ENCODE measurements at regions not wholly inside any gene's neighbourhood (a gene's known extent, or its start where the extent isn't known, plus 50 kb on each side); places are given as distances from the start of the nearest gene placed in this dataset.
A peak's percentile ranks its signal among the peaks of the same experiment; 100 is the strongest.
"Not testable (repeated sequence)": the region's sequence is repeated elsewhere in the genome, so short reads cannot be mapped to it uniquely, and the experiment has no call there.

DNA sequence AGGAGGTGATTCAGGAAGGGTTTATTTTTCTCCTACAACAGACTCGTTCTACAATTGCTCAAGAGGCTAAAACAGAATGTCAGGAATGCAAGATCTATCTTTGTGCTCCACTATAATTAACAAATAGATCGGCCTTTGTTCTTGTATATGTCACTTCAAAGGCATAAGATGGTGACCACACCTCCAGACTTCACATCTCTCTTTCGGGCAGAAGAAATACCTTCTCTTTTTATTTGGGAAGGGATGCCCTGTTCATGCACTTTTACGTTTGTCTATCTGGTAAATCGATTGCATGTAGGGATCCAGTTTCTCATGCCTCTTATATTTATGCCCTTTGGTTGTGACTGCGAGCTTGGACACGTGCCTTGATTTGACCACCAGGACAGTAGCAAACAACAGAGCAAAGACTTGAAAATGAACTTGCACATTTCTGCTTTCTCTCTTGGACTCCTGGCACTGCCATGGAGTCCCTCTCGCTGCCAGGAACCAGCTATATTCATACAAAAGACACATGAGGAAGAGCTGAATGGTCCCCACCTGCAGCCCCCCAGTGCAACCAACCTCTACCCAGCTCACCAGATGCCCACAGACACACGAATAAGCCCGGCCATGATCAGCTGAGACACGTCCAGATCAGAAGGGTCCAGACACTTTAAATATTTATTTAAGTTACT lies 219.8 kb upstream of the STXBP5 start:
- DNase-seq (ENCODE audit: low read depth, low spot score), result no peak

DNA sequence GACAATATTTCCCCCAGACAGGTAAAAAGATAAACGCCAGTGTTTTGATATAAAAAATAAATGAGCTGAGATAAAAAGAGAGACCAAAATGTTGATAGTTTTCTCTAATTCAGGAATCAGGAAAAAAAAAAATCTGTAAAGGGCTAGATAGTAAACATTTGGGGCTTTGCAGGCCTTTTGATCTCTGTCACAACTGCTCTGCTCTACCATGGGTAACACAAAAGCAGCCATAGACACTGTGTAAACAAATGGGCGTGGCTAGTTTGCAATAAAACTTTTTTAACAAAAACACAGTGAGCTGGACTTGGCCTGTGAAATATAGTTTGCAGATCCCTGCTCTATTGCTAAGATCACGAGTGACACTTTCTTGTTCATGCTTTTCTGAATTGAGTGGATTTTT lies 219.1 kb upstream of the STXBP5 start:
- DNase-seq (ENCODE audit: low read depth, low spot score), result no peak

DNA sequence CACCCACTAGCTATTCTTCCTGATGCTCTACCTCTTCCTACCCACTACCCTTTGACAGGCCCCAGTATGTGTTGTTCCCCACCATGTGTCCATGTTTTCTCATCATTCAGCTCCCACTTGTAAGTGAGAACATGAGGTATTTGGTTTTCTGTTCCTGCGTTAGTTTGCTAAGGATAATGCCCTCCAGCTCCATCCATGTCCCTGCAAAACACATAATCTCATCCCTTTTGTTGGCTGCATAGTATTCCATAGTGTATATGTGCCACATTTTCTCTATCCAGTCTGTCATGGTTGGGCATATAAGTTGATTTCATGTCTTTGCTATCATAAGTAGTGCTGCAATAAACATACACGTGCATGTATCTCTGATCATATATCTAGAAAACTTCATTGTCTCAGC lies 218.3 kb upstream of the STXBP5 start:
- no peak for DNase-seq (ENCODE audit: low read depth, low spot score)

DNA sequence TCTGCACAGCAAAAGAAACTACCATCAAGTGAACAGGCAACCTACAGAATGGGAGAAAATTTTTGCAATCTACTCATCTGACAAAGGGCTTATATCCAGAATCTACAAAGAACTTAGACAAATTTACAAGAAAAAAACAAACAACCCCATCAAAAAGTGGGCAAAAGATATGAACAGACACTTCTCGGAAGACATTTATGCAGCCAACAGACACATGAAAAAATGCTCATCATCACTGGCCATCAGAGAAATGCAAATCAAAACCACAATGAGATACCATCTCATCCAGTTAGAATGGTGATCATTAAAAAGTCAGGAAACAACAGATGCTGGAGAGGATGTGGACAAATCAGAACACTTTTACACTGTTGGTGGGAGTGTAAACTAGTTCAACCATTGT lies 216.3 kb upstream of the STXBP5 start:
- DNase-seq (ENCODE audit: low read depth, low spot score), result not testable (repeated sequence)

DNA sequence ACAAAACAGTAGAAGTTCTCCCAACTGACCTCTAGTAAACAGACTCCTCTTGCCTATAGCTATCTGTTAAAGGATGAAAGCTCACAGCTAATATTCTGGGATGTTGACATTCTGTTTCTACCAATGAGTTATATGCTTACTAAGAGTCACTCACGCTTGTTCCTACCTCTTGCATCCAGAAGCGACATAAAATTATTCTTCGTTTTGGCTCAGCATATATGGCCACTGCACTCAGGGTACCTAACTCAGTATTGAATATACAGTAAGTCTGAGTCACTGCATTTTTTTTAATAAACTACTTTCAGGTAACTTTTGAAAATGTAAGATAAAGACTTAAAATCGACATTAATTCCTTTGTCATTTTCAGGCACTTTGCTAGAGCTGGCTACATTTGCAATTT lies 214.4 kb upstream of the STXBP5 start:
- no peak for DNase-seq (ENCODE audit: low read depth, low spot score)

DNA sequence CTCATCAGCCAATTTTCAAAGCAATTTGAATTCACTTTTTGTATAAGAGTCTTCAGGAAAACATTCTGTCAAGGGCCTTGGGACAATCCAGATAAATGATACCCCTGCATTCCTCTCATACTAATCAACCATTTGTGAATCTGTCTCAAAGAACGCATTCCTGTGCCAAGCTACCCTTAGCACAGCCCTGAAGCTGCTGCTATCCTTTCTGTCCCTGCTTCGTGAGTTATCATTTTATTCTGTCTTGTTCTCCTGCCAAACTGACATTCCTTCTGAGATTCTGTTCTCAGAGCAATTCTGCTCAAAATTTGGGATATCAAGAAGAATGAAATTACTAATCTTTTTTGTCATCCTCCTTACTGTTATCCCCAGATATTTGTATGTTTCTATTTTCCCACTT lies 213.9 kb upstream of the STXBP5 start:
- no peak for DNase-seq (ENCODE audit: low read depth, low spot score)

DNA sequence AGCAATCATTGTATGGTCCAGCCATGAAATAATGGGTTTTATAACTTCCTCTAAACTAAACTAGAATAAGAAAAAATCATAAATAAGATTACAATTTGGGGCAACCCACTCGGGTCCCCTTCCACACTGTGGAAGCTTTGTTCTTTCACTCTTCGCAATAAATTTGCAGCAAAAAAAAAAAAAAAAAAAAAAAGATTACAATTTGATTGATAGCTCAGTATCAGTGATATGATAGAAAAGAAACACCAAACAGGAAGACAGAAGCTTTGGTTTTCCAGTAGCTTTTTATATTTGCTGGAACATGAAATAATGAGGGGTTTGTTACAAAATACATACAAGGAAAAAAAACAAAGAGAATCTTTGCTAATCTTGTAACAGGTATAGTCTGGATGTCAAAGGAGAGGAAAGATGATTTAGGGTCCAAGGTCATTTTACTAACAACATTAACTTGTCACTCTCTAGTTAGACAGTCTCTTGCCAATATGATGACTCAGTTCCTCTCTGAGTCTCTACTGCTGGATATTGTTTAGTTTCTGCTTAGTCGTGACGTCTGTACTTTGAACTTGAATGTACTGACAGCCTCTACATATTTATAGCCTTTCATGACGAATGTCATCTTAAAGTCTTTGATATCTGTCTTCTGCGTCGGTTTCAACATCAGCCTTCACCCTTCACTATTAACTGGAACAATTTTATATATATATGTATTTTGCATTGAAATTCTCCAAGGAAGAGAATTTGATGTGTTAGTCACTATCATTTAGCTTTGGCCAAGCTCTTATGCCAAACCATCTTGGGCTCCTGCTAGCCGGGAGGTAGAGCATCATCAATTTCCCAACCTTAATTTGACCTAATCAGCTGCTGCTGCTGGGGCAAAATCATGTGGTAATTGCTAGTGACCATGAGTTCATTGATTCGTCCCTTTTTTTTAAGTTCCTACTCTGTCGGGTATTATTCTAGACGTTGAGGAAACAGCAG lies 213.1 kb upstream of the STXBP5 start:
- no peak for DNase-seq (ENCODE audit: low read depth, low spot score)

DNA sequence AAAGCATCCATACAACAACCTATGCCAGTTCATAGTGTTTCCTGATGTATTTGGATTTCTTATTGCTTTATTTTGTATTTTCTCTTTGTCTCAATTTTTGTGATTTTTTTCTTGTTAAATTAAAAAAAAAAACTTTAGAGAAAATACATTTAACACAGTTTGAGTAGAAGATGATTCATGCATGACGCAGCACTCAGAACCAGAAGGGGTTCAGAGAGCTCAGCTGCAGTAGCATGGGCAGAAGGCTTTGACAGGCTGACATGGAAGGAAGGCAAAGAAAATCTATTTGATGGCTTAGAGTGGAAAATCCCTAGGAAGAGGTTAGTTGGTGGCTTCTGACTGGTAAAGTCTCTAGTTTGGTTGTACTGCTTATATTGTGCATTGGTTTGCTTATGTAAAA lies 207.2 kb upstream of the STXBP5 start:
- peak; percentile 50 for DNase-seq (ENCODE audit: low read depth, low spot score)

DNA sequence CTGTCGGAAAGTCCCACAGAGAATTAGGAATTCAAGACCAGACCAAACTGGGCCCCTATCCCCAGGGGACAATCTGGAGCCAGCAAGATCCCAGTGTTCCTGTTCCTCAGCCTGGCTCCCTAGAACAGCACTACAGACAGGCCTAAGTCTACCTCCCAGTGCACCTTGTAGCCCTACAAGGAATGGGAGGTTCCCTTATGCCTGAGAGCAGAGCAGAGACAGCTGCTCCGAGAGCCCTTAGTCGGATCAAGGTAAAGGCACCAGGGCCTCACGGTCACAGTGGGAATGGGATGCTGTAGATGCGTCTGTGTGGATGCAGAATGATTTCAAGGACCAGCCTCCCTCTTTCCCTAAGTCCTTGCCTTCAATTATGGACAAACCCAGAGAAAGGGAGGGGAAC lies 204.5 kb upstream of the STXBP5 start:
- DNase-seq (ENCODE audit: low read depth, low spot score), result no peak

DNA sequence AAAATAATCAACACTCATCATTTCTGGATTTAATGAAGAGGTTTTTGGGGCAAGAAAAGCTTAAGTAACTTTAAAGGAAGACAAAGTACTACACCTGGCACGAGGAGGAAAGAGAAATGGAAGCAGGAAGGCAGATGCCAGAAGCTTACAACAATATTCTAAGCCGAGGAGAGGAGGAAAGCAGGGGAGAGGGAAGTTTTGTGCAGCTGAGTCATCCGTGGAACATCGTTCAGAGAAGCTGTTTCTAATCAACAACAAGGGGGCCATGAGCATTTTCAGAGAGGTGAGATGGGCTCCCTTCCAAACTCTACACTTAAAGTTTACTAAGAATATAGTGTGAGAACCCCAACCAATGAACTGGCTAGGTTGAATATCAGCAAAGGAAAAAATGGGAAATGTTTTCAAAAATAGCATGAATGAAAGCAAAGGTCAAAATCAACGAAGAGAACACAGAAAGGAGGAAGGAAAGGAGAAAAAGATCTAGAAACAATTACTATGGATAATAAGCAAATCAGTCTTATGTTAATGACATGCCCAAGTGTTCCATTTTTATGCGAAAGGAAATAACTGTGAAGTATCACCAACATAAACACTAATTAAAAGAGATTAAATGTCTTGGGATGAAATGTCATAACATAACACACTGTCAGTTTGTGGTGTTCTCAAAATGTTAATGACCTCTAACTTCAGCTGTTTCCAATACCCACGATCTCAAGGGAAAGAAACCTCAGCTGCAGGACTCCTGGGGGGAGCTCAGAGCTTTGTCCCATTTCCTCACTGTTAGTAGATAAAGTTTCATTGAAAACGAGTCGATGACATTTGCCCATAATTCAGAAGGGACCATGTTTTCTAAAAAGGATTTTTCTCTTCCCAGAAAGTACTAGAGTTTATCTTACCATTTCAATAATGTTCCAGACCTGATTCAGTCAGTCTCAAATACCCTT lies 203.4 kb upstream of the STXBP5 start:
- peak; percentile 87 for DNase-seq (ENCODE audit: low read depth, low spot score)

DNA sequence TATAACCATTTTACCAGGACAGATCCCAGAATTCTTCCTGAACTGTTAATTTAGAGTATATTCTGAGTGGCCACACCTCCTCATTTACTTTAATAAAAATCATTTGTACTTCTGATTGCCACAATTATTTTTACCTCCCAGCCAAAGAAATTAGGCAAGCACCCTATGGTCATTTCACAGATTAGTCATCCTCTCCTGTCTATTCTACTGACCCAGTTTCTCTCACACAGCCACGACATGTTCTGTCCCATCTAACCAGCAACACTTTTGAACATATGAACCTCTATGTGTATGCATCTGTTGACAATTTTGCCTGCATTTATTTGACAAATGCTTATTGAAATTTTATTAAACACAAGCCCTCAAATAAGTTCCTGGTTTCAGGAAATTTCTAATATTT lies 202.6 kb upstream of the STXBP5 start:
- DNase-seq (ENCODE audit: low read depth, low spot score), result no peak

DNA sequence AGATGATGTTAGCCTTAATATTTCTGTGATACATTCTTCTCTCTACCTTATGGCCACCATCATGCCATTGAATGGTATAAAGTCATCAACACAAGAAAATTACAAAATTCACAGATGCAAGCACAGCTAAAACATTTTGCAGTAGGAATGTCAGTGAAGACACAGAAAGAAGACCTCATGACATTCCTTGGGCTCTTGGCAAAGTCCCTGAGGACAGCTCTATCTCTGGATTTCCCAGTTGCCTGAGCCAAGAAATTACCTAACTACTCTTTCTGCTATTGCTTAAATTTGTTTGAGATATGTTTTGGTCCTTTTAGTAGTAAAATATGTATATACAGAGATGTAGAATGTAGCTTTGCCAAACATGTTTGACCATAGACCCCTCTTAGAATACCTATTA lies 201.0 kb upstream of the STXBP5 start:
- no peak for DNase-seq (ENCODE audit: low read depth, low spot score)

DNA sequence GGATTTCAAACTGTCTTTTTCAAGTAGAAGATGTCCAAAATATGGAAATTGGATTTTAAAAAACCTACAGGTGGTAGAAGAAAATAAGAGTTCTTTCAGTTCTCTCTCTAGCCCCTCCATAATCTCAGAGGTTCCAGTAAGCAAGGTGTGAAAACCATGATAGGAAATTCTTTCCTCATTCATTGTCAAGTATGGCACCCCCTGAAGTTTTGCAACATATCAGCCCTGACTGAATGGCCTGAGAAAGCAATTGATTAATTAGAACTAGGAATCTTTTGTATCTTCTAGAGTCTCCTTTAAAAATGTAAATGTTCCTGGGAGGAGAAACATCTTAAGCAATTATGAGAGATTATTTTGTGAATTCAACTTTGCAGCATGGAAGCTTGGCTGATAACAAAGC lies 198.7 kb upstream of the STXBP5 start:
- DNase-seq (ENCODE audit: low read depth, low spot score), result no peak

DNA sequence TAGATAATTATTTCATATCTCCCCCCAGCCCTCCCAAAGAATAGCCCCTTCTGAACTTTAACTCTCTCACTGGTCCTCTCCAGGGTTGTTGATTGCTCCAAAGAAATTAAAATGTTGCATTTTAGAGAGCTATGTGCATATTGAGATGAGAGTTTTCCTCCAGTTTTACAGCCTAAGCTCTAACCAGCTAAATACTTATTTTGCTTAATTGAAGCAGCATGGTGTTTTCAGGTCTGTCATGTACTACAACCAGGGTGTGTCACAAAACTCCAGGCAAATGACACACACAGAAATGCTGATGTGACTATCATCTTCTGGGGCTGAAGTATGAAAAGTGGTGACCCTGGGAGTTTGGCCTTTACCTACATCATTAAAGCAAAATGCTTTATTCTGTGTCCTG lies 196.8 kb upstream of the STXBP5 start:
- no peak for DNase-seq (ENCODE audit: low read depth, low spot score)

DNA sequence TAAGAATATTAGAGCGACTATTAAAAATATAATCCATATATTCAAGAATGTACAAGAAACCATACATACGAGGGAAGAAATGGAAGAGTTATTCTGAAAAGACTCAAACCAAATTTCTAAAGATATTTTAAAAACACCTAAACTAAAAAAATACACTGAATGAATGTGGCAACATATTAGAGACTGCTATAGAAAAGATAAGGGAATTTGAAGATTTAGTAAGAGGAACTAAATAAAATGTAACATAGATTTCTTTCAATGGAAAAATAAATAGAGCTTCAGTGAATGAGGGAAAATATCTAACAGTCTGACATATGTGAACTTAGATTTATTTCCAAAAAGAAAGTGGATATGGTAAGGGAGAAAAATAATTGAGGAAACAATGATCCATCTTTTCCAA lies 194.9 kb upstream of the STXBP5 start:
- no peak for DNase-seq (ENCODE audit: low read depth, low spot score)

DNA sequence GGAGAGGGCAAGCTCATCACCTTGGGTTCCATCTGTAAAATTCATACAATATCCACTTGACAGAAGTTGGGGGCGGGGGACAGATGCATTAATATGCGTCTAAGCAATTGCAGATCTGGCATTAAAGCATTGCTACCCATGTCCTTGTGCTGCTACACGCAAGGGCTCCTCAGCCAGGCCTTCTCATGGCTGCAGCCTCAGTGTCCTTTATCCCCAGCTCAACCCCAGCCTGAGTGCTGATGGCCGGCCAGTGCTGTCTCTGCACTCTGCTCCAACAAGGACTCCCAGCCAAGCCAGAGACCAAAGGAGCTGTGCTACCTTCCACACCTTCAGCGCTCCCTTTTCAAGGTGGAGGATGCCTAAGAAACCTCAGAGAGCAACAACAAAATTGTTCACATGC lies 188.5 kb upstream of the STXBP5 start:
- no peak for DNase-seq (ENCODE audit: low read depth, low spot score)

DNA sequence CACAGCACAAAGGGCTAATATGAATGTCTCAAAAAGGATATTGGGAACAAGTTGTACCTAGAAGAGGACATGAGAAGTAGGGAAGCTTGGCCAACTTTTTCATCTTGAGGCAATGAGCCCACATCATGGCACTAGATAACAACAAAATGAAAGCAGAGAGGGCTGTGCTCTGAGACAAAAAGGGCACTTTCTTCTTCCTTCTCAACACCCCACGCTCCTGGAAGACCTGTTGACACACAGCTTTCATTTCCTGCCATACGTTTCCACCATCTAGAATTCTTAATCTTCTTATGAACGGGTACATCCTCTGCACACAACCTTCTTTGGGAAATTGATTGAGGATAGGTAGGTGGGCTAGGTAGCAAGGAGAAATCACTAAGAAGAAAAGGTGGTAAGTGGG lies 187.8 kb upstream of the STXBP5 start:
- no peak for DNase-seq (ENCODE audit: low read depth, low spot score)

DNA sequence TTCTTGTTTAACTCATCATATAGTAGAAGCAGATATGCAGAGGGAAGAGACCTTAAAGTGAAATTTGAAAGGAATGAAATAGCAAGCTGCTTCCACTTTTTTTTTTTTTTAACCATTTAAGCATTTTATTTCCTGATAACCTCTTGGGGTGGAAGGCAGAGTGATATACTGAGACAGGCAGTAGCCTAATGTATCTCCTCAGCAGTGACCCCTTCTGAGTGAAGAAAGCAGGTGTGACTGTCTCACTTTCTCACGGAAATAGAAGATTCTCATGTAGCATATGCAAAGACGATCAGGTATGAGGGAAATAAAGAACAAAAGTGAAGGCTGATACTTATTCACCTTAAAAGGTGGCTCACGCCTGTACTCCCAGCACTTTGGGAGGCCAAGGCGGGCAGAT lies 187.1 kb upstream of the STXBP5 start:
- no peak for DNase-seq (ENCODE audit: low read depth, low spot score)

DNA sequence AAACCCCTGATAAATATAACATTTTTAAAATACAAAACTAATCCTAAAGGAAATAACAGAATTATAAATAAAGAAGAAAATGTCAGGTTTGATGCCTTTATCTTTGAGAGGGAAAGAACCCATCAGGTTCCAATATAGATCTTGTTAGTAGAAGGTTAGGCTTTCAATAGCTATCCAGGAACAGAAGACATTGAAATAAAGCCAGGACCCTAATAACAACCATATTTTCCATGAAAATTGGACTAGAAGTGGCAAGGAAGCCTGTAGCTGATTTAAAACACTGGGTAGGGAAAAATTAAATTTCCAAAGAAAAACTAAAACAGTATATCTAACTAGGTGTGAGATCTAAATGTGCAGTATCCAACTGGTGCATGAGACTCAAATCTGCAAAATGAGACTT lies 185.2 kb upstream of the STXBP5 start:
- no peak for DNase-seq (ENCODE audit: low read depth, low spot score)

DNA sequence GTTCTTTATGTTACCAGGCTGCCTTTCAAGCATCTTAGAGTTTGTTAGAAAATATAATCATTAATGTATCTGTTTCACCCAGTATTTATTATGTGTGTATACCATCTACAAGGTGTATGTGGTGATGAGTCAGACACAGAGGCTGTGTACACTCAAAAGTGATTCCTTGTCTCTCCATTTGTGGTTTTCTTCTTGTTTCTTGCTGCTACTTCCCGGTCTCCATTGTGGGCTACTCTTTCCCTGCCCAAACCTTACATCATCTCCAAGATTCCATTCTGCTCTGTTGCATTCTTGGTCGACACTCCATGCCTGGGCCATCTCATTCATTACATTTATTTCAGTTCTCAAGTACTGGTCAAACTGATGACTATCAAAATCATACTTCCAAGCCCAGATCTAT lies 182.2 kb upstream of the STXBP5 start:
- DNase-seq (ENCODE audit: low read depth, low spot score), result no peak

DNA sequence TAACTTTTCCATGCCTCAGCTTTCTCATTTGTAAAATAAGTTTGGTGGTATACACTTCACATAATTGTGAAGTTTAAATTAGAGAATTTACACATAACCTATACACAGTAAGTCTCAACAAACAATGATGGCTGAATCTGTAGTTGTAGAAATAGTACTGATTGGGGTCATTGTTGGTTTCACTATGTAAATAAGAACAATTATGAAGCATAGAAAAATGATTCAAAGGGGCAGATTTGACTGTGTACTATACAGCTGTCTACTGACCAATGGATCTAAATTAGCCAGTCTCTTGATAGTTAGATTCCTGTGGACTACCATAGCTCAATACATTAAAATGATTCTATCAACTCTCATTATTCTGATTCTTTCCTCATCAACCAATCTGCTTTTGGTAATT lies 181.1 kb upstream of the STXBP5 start:
- no peak for DNase-seq (ENCODE audit: low read depth, low spot score)

DNA sequence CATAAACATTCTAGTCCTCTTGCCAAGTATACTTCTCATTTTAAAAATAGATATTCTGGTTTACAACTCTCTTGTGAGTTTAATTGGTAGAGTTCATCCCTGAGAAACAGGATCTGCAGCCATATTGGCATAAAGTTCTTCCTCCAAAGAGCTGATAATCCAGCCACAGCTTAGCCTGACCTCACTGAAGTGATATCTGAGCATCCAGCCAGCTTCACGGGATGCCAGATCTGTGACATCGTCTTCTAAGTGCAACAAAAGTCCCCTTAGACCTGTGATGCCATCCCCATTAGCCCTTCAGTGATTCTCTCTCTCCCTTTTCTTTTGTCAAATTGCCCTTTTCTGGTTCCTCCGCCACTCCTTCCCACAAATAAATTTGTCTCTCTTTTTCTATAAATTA lies 180.6 kb upstream of the STXBP5 start:
- DNase-seq (ENCODE audit: low read depth, low spot score), result no peak

Data from smooth muscle cell of the brain vasculature (primary cell).